Activated CD8-positive, alpha-beta memory T cell treated with anti-CD3 and anti-CD28 coated beads, Interleukin-2, amount 10 ng/mL, durations not matched to agents 7 days and 5 days (primary cell): ENCODE measurements at regions not wholly inside any gene's neighbourhood (a gene's known extent, or its start where the extent isn't known, plus 50 kb on each side); places are given as distances from the start of the nearest gene placed in this dataset.

Source experiments
- ATAC-seq: fragments of 150-1000 bp; cut with Tn5 transposase; one replicate; pipeline ENCODE4 v1.10.0; 2021; ENCODE audit warnings: moderate library complexity
- CTCF ChIA-PET: fragments of 350-600 bp; sonication (Branson Sonifier 250); formaldehyde crosslinking; loops from one replicate; lab custom pipeline; 2021; ENCODE audit warnings: antibody characterized with exemption; lab: Charles Lee
- DNase-seq: peaks from one replicate; pipeline ENCODE4 v3.0.0-alpha.2; 2020
- H3K27ac Mint-ChIP-seq: one replicate; pipeline ENCODE4 v1.8.0; 2021; ENCODE audit warnings: mild to moderate bottlenecking, mixed read lengths
- H3K27me3 Mint-ChIP-seq: one replicate; pipeline ENCODE4 v1.8.0; 2021; ENCODE audit warnings: mixed read lengths
- H3K36me3 Mint-ChIP-seq: one replicate; pipeline ENCODE4 v1.8.0; 2021; ENCODE audit warnings: mild to moderate bottlenecking, mixed read lengths
- H3K4me1 Mint-ChIP-seq: one replicate; pipeline ENCODE4 v1.8.0; 2021; ENCODE audit warnings: mixed read lengths
- H3K4me3 Mint-ChIP-seq: one replicate; pipeline ENCODE4 v1.8.0; 2021; ENCODE audit warnings: mild to moderate bottlenecking, moderate library complexity, mixed read lengths
- H3K9me3 Mint-ChIP-seq: one replicate; pipeline ENCODE4 v1.8.0; 2022; ENCODE audit warnings: low read depth, mixed read lengths

DNA sequence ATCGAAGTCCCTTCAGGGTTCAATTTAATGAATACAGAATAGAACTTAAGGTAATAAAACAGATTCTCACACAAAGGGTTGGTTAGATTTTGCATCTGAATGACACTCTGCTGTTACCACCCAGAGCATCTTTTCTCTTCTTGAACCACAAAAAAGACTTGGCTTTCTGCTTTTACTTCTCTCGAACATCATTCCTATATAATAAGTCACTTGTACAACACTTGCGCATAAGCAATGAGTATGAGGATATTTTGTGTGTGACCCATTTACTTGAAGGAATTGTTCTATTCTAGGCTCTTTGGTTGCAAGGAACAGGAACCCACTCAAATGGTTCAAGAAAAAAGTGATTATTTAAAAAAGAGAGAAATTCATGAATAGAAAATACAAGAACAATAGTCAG lies 126.2 kb downstream of the NUP35 start:
- Mint-ChIP-seq H3K9me3 (no peaks in the 10 kb centered on the region), H3K4me3 (no peak overlapping the region), H3K4me1 (no peaks in the 10 kb centered on the region), H3K36me3 (no peaks in the 10 kb centered on the region), H3K27ac (no peak overlapping the region), H3K27me3 (peaks cover 3% of the 10 kb centered on the region)
- CTCF ChIA-PET: no interaction called here
- ATAC-seq (no peak), DNase-seq (no peak)

DNA sequence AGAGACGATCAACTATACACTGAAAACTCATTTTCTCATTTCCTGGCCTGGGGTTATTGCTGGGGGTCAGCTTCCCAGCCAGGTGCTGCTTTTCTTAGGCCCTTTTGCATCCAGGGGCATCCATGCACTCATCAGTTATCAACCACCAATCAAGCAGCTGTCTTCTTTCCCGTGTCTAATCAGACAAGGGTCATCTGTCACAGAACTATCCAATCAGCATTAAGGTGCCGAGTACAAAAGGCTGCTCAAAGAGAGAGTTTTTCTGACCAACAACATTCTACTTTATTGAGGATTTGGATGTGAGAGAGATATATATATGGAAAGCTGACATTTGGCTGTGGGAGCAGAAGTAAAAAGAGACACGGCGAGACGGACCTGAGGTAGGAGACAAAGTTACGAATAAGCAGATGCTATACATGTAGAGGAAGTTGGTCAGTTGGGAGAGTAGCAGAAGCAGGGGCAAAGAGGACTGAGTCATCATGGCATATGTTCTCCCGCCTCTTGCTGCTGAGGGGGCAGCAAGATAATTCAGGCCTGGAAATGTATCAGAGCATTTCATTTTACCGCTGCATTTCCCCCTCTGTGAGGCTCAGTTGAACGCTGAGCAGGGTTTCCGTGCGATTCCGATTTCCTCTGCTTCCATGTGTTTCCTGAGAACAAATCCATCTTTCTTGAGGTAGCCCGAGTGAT lies 129.3 kb downstream of the NUP35 start:
- Mint-ChIP-seq H3K4me3 (no peak overlapping the region), H3K36me3 (no peaks in the 10 kb centered on the region), H3K27ac (no peak overlapping the region), H3K4me1 (no peaks in the 10 kb centered on the region), H3K9me3 (no peaks in the 10 kb centered on the region), H3K27me3 (no peaks in the 10 kb centered on the region)
- CTCF ChIA-PET: interaction anchor here (0.8 kb wide), 1 partner anchor 8 kb away, joined by 3 read pairs; no protein-coding TSS in a partner anchor
- DNase-seq (no peak), ATAC-seq (no peak)

DNA sequence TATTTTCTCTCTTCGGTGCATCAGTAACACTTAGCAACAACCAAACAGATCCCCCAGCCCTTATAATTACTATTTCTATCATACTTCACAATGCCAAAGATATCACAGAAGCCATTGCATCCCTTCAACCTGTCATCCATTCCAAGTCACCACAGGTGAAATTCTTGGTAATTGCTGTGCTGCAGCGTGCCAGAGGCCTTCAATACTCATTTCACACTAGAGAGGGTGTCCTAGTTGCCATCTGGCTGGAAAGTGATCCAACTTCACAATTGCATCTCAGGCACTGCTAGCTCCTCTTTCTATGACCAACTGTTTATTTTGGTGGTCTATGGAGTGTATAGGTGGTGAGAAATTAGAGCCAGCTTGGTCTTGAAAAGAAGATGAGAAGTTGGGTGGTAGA lies 131.2 kb downstream of the NUP35 start:
- CTCF ChIA-PET: no interaction called here
- DNase-seq (no peak), ATAC-seq (no peak)
- Mint-ChIP-seq H3K27me3 (no peaks in the 10 kb centered on the region), H3K4me3 (no peak overlapping the region), H3K9me3 (no peaks in the 10 kb centered on the region), H3K36me3 (no peaks in the 10 kb centered on the region), H3K4me1 (no peaks in the 10 kb centered on the region), H3K27ac (no peak overlapping the region)

DNA sequence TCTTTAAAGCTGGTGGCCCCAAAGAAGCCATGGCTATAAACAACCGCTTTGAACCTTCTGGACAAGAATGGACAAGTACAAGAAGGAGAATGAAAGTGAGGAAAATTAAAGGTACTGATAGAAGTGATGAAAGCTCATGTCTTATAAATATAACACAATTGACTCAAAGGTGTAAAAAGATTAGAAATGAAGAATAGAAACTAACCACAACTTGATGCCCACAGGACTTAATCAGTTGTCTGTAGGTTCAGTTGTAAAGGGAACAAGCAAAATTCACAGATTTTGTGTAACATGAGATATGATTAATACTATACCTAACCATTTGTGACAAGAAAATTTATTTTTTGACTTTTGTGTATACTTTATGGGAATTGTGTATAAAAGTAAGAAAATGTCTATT lies 135.7 kb downstream of the NUP35 start:
- Mint-ChIP-seq H3K27ac (no peak overlapping the region), H3K36me3 (no peaks in the 10 kb centered on the region), H3K27me3 (no peaks in the 10 kb centered on the region), H3K4me3 (no peak overlapping the region), H3K4me1 (no peaks in the 10 kb centered on the region), H3K9me3 (no peaks in the 10 kb centered on the region)
- CTCF ChIA-PET: interaction anchor here (2.6 kb wide), 1 partner anchor 11 kb away, joined by 7 read pairs; no protein-coding TSS in a partner anchor
- ATAC-seq (no peak), DNase-seq (no peak)

DNA sequence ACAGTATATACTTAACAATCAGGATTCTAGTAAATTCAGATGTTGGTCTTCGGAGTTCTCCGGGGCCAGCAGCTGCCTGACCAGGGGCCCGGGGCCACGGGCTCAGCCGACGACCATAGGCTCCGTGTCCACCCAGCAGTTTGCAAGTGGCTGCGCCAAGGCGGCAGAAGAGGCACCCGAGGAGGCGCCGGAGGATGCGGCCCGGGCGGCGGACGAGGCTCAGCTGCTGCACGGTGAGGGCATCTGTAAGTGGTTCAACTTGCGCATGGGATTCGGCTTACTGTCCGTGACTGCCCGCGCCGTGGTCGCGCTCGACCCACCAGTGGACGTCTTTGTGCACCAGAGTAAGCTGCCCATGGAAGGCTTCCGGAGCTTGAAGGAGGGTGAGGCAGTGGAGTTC lies 136.3 kb downstream of the NUP35 start:
- Mint-ChIP-seq H3K4me3 (no peak overlapping the region), H3K27me3 (no peaks in the 10 kb centered on the region), H3K36me3 (no peaks in the 10 kb centered on the region), H3K27ac (no peak overlapping the region), H3K9me3 (no peaks in the 10 kb centered on the region), H3K4me1 (no peaks in the 10 kb centered on the region)
- no peak for ATAC-seq
- CTCF ChIA-PET: no interaction called here
- DNase-seq: no peak

DNA sequence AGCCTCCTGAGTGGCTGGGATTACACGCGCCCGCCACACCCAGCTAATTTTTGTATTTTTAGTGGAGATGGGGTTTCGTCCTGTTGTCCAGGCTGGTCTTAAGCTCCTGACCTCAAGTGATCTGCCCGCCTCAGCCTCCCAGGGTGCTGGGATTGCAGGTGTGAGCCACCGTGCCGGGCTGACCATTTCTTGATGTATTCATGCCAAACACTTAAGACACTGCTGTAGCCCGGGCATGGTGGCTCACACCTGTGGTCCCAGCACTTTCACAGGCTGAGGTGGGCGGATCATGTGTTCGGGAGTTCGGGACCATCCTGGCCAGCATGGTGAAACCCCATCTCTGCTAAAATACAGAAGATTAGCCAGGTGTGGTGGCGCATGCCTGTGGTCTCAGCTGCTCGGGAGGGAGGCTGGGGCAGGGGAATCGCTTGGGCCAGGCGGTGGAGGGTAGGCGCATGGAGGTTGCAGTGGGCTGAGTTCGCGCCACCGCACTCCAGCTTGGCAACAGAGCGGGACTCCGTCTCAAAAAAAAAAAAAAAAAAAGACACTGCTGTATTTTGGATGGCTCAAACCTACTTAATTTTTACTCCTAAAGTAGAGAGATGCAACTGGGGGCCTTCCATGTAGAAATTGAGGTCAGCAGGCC lies 140.8 kb downstream of the NUP35 start:
- Mint-ChIP-seq H3K36me3 (no peaks in the 10 kb centered on the region), H3K9me3 (no peaks in the 10 kb centered on the region), H3K27ac (no peak overlapping the region), H3K27me3 (no peaks in the 10 kb centered on the region), H3K4me1 (no peaks in the 10 kb centered on the region), H3K4me3 (no peak overlapping the region)
- CTCF ChIA-PET: no interaction called here
- ATAC-seq (no peak), DNase-seq (no peak)

DNA sequence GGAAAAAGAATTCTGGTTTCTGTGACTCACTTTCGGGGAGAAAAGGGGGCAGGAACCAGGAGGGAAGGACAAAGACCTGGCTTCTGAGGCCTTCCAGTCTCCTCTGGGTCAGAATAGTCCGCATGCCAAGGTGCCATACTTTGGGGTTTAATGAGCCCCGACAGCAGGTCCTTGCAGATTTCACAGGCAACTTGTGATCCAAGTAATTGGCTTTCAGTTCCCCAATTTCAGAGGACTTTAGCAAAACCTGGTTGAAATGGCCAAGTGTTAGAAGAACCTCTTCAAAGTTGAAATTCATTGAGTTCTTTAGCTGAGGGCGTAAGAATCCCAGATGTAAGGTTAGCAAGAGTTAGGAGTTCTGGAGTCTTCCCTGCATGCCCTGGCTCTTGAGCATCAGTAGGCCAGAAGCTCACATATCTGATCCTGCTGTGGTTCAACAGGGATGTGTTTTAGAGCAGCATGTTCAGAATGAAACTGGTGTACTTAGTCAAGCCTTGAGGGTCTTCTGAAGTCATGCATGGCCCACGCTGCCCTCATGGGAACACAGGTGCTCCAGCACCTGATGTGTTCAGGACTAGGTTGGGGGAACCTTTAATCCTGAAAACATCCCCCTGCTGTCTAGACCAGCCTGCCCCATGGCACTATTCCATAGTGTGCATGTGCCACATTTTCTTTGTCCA lies 143.0 kb downstream of the NUP35 start:
- CTCF ChIA-PET: no interaction called here
- Mint-ChIP-seq H3K27ac (no peak overlapping the region), H3K4me3 (no peak overlapping the region), H3K9me3 (no peaks in the 10 kb centered on the region), H3K27me3 (no peaks in the 10 kb centered on the region), H3K4me1 (no peaks in the 10 kb centered on the region), H3K36me3 (no peaks in the 10 kb centered on the region)
- DNase-seq (no peak), ATAC-seq (no peak)

DNA sequence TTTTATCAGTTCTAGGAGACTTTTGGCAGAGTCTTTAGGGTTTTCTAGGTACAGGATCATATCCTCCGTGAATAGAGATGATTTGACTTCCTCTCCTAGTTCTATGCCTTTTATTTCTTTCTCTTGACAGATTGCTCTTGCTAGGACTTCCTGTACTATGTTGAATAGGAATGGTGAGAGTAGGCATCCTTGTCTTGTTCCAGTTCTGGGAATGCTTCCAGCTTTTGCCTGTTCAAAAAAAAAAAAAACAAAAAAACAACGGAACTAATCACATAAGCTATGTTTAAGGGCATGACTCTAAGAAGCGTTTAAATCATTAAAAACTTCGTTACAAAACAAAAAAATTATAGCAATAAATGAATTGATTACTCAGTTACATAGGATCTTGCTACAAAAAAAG lies 145.7 kb downstream of the NUP35 start:
- CTCF ChIA-PET: no interaction called here

DNA sequence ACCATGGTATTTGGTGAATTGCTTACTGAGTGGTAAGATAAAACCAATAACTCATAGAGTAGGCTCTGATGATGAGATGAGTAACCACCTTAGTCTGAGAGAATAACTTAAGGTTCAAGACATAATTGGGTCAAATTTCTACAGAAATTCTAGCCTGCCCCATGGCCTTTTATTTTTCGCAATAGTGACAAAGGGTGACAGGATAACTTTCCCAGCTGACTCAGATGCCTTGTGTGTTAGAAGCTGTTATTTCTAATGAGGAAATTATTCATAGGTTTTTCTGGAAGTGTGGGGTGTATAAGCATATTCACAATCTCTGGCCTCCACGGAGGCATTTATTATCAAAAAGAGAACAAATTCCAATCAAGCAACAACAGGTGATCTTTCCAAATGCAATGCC lies 159.0 kb downstream of the NUP35 start:
- H3K27ac Mint-ChIP-seq: no peak overlapping the region
- no peak for DNase-seq
- H3K36me3 Mint-ChIP-seq: no peaks in the 10 kb centered on the region
- H3K27me3 Mint-ChIP-seq: no peaks in the 10 kb centered on the region
- H3K9me3 Mint-ChIP-seq: no peaks in the 10 kb centered on the region
- no peaks in the 10 kb centered on the region for H3K4me1 Mint-ChIP-seq
- no peak for ATAC-seq
- CTCF ChIA-PET: no interaction called here
- no peak overlapping the region for H3K4me3 Mint-ChIP-seq

More for the DNA sequence above, 145.7 kb downstream of the NUP35 start:
- Mint-ChIP-seq H3K4me1 (no peaks in the 10 kb centered on the region), H3K4me3 (no peak overlapping the region), H3K9me3 (no peaks in the 10 kb centered on the region), H3K27ac (no peak overlapping the region), H3K27me3 (no peaks in the 10 kb centered on the region), H3K36me3 (no peaks in the 10 kb centered on the region)
- DNase-seq (no peak), ATAC-seq (no peak)

DNA sequence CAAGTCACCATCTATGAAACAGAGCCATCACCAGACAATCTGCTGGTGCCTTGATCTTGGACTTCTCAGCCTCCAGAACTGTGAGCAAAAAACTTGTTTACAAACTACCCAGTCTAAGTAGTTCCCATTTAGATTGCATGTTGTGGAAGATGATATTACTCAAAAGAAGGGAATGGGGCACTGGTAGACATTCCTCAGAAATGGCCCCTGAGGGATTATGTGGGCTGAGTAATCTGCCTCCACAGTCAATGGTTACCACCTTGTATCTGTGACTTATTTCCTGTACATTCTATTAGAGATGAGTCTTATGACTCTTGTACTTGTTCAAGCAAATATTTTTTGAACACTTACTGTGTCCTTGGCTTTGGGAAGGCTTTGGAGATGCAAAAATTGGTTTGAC lies 160.4 kb downstream of the NUP35 start:
- Mint-ChIP-seq H3K4me1 (no peaks in the 10 kb centered on the region), H3K27ac (no peak overlapping the region), H3K27me3 (no peaks in the 10 kb centered on the region), H3K36me3 (no peaks in the 10 kb centered on the region), H3K4me3 (no peak overlapping the region), H3K9me3 (no peaks in the 10 kb centered on the region)
- no peak for ATAC-seq
- no peak for DNase-seq
- CTCF ChIA-PET: no interaction called here

DNA sequence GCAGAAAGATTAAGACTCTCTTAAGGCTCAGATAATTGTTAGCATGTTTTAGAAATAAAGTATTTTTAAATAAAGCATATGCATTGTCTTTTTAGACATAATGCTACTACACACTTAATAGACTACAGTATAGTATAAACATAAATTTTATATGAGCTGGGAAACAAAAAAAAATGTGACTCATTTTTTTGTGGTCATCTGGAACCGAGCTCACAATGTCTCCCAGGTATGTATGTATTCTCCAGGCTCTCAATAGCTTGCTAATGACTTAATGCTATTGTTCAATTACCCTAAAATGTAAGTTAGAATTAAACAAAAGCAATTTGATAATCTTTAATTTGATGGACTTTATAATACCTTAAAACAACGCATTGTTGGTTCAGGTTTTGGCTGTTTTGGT lies 167.2 kb downstream of the NUP35 start:
- Mint-ChIP-seq H3K4me3 (no peak overlapping the region), H3K36me3 (no peaks in the 10 kb centered on the region), H3K9me3 (no peaks in the 10 kb centered on the region), H3K27ac (no peak overlapping the region), H3K27me3 (peaks cover 4% of the 10 kb centered on the region), H3K4me1 (no peaks in the 10 kb centered on the region)
- CTCF ChIA-PET: no interaction called here
- no peak for DNase-seq
- no peak for ATAC-seq

DNA sequence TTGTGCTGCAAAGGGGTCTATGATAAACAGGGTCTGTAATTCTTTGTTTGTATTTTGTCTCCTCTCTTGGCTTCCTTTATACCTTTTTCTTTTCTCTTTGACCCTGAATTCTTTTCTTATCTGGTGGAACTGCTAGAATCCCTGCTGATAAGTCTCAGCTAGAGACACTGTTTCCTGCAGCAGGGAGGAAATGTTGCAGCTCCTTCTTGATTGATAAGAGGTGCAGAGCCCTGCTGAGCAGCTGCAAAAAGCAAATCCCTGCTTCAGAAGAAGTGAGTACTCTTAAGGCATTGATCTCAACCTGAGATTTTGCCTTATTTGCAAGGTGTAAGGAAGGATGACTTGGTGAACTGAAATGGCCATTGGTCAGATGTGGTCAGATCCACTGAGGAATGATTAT lies 167.8 kb downstream of the NUP35 start:
- CTCF ChIA-PET: no interaction called here
- DNase-seq (no peak), ATAC-seq (no peak)
- no peaks in the 10 kb centered on the region for H3K9me3 Mint-ChIP-seq
- H3K27me3 Mint-ChIP-seq: peaks cover 4% of the 10 kb centered on the region
- no peaks in the 10 kb centered on the region for H3K4me1 Mint-ChIP-seq
- H3K4me3 Mint-ChIP-seq: no peak overlapping the region
- no peak overlapping the region for H3K27ac Mint-ChIP-seq
- no peaks in the 10 kb centered on the region for H3K36me3 Mint-ChIP-seq

DNA sequence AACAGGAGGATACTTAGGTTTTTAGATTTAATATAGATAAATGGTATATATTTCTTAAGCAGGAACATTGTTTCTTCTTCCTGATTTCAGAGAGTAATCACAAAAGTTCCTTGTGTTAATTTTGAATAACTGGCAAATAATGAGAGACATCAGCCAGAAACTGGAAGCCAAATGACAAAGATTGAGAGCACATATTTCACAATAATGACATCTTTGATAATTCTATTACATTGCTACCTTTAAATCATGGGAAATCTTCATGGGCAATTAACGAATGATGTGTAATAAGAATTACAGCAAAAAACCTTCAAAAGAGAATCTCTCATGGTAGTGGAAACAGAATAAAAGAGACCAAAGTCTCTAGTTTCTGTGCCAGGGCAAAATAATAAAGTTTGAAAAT lies 215.1 kb downstream of the NUP35 start:
- H3K4me3 Mint-ChIP-seq: no peak overlapping the region
- DNase-seq: no peak
- peaks cover 2% of the 10 kb centered on the region for H3K9me3 Mint-ChIP-seq
- no peak overlapping the region for H3K27ac Mint-ChIP-seq
- CTCF ChIA-PET: no interaction called here
- no peak for ATAC-seq
- no peaks in the 10 kb centered on the region for H3K4me1 Mint-ChIP-seq
- H3K36me3 Mint-ChIP-seq: no peaks in the 10 kb centered on the region
- no peaks in the 10 kb centered on the region for H3K27me3 Mint-ChIP-seq

DNA sequence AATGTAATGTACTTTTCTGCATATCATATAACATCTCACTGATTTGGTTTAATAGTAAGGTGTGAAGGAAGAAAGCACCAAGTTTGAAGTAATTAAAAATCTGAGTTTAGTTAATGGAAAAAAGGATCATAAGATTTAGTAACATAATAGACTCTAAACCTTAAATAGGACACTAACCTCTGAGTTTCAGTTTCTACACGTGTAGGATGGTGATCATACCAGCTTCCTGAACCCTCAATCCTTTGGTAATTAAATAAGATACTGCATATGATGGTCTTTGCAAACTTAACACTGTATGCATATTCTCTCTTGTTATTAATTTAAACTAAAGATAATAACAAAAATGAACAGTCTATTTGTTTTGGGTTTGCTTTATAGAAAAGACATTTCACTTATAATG lies 216.8 kb downstream of the NUP35 start:
- H3K36me3 Mint-ChIP-seq: no peaks in the 10 kb centered on the region

More for the DNA sequence above, 216.8 kb downstream of the NUP35 start:
- Mint-ChIP-seq H3K9me3 (peaks cover 2% of the 10 kb centered on the region), H3K27me3 (no peaks in the 10 kb centered on the region), H3K27ac (no peak overlapping the region), H3K4me3 (no peak overlapping the region), H3K4me1 (no peaks in the 10 kb centered on the region)
- CTCF ChIA-PET: no interaction called here
- ATAC-seq (no peak), DNase-seq (no peak)
